Testis (tissue), 2 donors: ENCODE measurements at regions not wholly inside any gene's neighbourhood (a gene's known extent, or its start where the extent isn't known, plus 50 kb on each side); places are given as distances from the start of the nearest gene placed in this dataset.

Source experiments
- POLR2A ChIP-seq: fragments of 450-650 bp; IDR thresholded peaks from one replicate; pipeline ENCODE4 v1.6.1; 2017; ENCODE audit warnings: antibody characterized with exemption, mild to moderate bottlenecking, moderate library complexity
- TF ChIP-seq, protein P1 (sequence below), 3 experiments: fragments of 450-650 bp in 2 of 3; fragments of 200-600 bp in 1 of 3; sonication (generic) in 1 of 3; IDR thresholded peaks; one replicate each; pipeline ENCODE4 v1.5.1; 2016 to 2019; ENCODE audit warnings: antibody characterized with exemption in 3 of 3, mild to moderate bottlenecking in 2 of 3, moderate library complexity in 1 of 3

DNA sequence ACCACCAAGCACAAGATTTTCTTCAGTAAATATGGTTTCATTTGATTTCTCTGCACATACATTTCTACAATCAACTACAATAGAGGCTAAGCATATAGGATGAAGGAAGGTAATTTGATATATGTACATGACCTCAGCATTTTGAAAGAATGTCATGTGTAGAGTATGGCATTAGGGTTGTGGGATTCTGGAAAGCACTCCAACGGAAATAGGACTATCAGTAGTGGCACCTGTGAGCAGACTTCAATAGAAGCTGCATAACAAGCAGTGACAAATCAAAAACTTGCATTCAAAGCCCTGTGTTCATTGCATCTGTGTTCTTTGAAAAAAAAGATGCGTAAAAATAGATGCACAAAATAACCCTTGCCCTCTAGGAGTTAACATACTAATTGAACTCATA is 57.5 kb upstream of the EYA4 start:
- TF ChIP-seq, protein P1, sequence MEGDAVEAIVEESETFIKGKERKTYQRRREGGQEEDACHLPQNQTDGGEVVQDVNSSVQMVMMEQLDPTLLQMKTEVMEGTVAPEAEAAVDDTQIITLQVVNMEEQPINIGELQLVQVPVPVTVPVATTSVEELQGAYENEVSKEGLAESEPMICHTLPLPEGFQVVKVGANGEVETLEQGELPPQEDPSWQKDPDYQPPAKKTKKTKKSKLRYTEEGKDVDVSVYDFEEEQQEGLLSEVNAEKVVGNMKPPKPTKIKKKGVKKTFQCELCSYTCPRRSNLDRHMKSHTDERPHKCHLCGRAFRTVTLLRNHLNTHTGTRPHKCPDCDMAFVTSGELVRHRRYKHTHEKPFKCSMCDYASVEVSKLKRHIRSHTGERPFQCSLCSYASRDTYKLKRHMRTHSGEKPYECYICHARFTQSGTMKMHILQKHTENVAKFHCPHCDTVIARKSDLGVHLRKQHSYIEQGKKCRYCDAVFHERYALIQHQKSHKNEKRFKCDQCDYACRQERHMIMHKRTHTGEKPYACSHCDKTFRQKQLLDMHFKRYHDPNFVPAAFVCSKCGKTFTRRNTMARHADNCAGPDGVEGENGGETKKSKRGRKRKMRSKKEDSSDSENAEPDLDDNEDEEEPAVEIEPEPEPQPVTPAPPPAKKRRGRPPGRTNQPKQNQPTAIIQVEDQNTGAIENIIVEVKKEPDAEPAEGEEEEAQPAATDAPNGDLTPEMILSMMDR (IDR thresholded peaks at IDR 0.05) = no peak
- no peak for TF ChIP-seq POLR2A
